ENCODE measurements at regions not wholly inside any gene's neighbourhood (a gene's known extent, or its start where the extent isn't known, plus 50 kb on each side); places are given as distances from the start of the nearest gene placed in this dataset.

DNA sequence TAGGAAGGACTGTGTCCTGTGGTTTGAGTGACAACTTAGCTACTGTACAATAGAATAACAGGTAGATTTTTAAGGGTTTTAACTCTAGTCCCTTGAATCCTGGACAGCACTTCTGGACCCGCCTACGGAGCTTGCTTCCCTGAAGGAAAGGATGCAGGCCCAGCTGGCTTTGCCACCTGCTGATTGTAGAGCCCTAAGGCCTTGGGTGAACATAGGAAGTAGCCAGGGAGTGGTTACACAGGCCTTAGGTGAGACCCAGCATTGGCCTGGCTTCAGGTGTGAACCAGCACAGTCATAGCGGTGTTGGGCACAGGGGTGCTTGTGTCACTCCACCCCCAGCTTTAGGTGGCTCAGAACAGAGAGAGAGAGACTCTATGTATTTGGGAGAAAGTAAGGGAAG is 413.5 kb downstream of the GRIA2 start (continued):
- TF ChIP-seq, protein P1, sequence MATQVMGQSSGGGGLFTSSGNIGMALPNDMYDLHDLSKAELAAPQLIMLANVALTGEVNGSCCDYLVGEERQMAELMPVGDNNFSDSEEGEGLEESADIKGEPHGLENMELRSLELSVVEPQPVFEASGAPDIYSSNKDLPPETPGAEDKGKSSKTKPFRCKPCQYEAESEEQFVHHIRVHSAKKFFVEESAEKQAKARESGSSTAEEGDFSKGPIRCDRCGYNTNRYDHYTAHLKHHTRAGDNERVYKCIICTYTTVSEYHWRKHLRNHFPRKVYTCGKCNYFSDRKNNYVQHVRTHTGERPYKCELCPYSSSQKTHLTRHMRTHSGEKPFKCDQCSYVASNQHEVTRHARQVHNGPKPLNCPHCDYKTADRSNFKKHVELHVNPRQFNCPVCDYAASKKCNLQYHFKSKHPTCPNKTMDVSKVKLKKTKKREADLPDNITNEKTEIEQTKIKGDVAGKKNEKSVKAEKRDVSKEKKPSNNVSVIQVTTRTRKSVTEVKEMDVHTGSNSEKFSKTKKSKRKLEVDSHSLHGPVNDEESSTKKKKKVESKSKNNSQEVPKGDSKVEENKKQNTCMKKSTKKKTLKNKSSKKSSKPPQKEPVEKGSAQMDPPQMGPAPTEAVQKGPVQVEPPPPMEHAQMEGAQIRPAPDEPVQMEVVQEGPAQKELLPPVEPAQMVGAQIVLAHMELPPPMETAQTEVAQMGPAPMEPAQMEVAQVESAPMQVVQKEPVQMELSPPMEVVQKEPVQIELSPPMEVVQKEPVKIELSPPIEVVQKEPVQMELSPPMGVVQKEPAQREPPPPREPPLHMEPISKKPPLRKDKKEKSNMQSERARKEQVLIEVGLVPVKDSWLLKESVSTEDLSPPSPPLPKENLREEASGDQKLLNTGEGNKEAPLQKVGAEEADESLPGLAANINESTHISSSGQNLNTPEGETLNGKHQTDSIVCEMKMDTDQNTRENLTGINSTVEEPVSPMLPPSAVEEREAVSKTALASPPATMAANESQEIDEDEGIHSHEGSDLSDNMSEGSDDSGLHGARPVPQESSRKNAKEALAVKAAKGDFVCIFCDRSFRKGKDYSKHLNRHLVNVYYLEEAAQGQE (IDR thresholded peaks at IDR 0.05; ENCODE audit: unreplicated experiment) = no peak
- TF ChIP-seq ZNF114 (CRISPR knock-in tag; IDR thresholded peaks at IDR 0.05) (no peak), EZH2phosphoT487 (IDR thresholded peaks at IDR 0.05; ENCODE audit: unreplicated experiment) (no peak), CREB1 (CRISPR knock-in tag; IDR thresholded peaks at IDR 0.05; ENCODE audit: low read depth) (no peak), NANOG (IDR thresholded peaks at IDR 0.05; ENCODE audit: borderline replicate concordance) (no peak), EZH2 (IDR thresholded peaks at IDR 0.05; ENCODE audit: low read depth, unreplicated experiment) (no peak)

DNA sequence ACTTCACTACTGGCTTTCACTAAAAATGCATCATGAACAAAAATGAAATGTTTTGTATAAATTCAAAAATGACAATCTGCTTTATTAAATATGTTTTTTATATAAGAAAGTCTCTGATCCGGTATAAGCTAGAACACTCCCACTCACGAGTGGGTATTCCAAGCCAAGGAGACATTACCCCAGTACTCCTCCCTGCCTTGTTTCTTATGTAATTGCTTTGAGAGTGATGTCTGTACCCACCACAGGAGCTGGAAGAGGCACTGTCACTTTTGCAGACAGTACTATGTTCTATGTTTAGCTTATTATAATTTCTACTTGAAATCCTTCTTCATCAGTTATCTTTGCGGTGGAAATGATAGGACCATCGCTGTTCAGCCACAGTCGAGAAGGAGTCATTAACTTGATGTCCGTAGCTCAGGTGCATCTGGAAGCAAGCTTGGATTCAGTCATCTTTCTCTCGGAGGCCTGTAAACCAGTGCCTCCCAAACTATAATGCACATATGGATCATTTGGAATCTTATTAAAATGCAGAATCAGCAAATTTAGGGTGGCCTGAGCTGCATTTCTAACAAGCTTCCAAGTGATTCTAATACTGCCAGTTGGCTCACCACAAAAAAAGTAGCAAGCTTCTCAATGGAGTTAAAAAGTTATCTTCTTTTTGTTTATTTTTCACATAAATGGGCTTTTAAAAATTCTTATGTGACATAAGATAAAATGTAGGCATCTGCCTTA is 396.4 kb downstream of the GRIA2 start:
- Histone ChIP-seq H4K20me1 (replicated peaks; ENCODE audit: insufficient read depth) (no peaks in the 10 kb centered on the region), H3K27ac (ENCODE audit: low read depth) (no peak overlapping the region), H3K36me3 (ENCODE audit: insufficient read depth) (no peaks in the 10 kb centered on the region), H3K4me2 (no peak overlapping the region), H3K4me1 (ENCODE audit: insufficient read depth) (no peaks in the 10 kb centered on the region), H3K9me2 (ENCODE audit: insufficient read depth) (no peaks in the 10 kb centered on the region), H3K4me3 (no peak overlapping the region), H3K27me3 (ENCODE audit: insufficient read depth) (no peaks in the 10 kb centered on the region), H2AFZ (no peak overlapping the region), H3K79me2 (replicated peaks; ENCODE audit: insufficient read depth) (no peaks in the 10 kb centered on the region), H3F3A (replicated peaks; ENCODE audit: low read depth) (no peaks in the 10 kb centered on the region)
- DNase-seq (ENCODE audit: low spot score) = no peak
- H3K4me3 Mint-ChIP-seq = no peak overlapping the region
- no peak for ATAC-seq
- no peaks in the 10 kb centered on the region for H3K9me3 Mint-ChIP-seq
- H3K27me3 Mint-ChIP-seq (ENCODE audit: insufficient read depth, low read depth, poor library complexity) = no peaks in the 10 kb centered on the region
- no peaks in the 10 kb centered on the region for H3K4me1 Mint-ChIP-seq
- H3K36me3 Mint-ChIP-seq (ENCODE audit: low read depth) = no peaks in the 10 kb centered on the region
- H3K27ac Mint-ChIP-seq = no peak overlapping the region
- TF ChIP-seq ZNF331 (CRISPR knock-in tag; IDR thresholded peaks at IDR 0.05; ENCODE audit: low read depth) (no peak), EZH2phosphoT487 (IDR thresholded peaks at IDR 0.05; ENCODE audit: unreplicated experiment) (no peak), EZH2 (IDR thresholded peaks at IDR 0.05; ENCODE audit: low read depth, unreplicated experiment) (no peak), STAT1 (IDR thresholded peaks at IDR 0.05; ENCODE audit: unreplicated experiment) (no peak), ZNF114 (CRISPR knock-in tag; IDR thresholded peaks at IDR 0.05) (no peak), CREB1 (CRISPR knock-in tag; IDR thresholded peaks at IDR 0.05; ENCODE audit: low read depth) (no peak), JUNB (IDR thresholded peaks at IDR 0.05; ENCODE audit: unreplicated experiment) (no peak), POLR2AphosphoS5 (IDR thresholded peaks at IDR 0.05; ENCODE audit: low read depth) (no peak), NANOG (IDR thresholded peaks at IDR 0.05; ENCODE audit: borderline replicate concordance) (no peak)
- TF ChIP-seq, protein P2, sequence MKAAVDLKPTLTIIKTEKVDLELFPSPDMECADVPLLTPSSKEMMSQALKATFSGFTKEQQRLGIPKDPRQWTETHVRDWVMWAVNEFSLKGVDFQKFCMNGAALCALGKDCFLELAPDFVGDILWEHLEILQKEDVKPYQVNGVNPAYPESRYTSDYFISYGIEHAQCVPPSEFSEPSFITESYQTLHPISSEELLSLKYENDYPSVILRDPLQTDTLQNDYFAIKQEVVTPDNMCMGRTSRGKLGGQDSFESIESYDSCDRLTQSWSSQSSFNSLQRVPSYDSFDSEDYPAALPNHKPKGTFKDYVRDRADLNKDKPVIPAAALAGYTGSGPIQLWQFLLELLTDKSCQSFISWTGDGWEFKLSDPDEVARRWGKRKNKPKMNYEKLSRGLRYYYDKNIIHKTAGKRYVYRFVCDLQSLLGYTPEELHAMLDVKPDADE (IDR thresholded peaks at IDR 0.05) = no peak
- TF ChIP-seq, protein P1 (IDR thresholded peaks at IDR 0.05; ENCODE audit: unreplicated experiment) = no peak
